Endothelial cell of umbilical vein (primary cell): ENCODE measurements at regions not wholly inside any gene's neighbourhood (a gene's known extent, or its start where the extent isn't known, plus 50 kb on each side); places are given as distances from the start of the nearest gene placed in this dataset.

Experiments
- CTCF ChIP-seq, 2 donors: IDR thresholded peaks; 1 replicate in 1 of 2; 2 replicates in 1 of 2; pipeline ENCODE4 v1.5.1; 2011; ENCODE audit warnings: low read length in 2 of 2, mild to moderate bottlenecking in 2 of 2, moderate library complexity in 2 of 2, control low read depth in 1 of 2, inconsistent platforms in 1 of 2, low read depth in 1 of 2; ENCODE audit not compliant: insufficient read depth in 1 of 2; ENCODE audit errors: extremely low read depth in 1 of 2
- GATA2 ChIP-seq: IDR thresholded peaks from 2 replicates; pipeline ENCODE4 v1.7.0; 2011; ENCODE audit warnings: low read depth, mild to moderate bottlenecking, moderate library complexity, mixed read lengths, low read length; ENCODE audit not compliant: insufficient read length, insufficient read depth

DNA sequence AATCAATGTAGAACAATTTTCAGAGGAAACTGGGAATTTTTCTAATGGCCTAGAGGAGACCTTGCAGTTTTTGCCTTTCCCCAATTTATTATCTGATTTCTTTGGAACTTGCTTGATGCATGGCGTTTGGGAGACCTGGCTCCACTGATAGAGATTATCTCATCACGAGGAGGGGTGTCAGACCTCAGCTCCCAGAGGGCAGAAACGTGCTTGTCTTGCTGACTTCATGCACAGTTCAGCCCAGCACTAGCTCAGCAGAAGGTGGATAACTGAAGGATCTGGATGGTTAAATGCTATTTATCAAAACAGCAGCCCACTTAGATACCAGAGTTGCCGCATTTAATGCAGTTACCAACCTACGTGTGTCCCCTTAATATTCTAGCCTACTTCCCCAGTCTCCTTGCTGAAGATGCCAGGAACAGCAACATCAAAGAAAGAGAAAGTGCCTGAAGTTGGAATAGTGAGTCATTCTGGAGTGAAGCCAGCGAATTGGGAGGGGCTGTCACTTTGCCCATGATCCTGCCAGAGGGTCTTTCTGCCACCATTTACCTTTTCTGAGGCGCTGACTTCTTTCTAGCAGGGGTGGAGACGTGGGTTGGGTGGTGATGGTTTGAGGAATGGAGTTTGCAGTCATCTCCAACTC, 133.5 kb upstream of the CADM1 start:
- TF ChIP-seq GATA2 (no peak), CTCF (IDR thresholded peaks at IDR 0.05; ENCODE audit: extremely low read depth in 1 of 2, insufficient read depth in 1 of 2, low read depth in 1 of 2, low read length in 2 of 2) (no peak)
